ENCODE measurements at regions not wholly inside any gene's neighbourhood (a gene's known extent, or its start where the extent isn't known, plus 50 kb on each side); places are given as distances from the start of the nearest gene placed in this dataset.

DNA sequence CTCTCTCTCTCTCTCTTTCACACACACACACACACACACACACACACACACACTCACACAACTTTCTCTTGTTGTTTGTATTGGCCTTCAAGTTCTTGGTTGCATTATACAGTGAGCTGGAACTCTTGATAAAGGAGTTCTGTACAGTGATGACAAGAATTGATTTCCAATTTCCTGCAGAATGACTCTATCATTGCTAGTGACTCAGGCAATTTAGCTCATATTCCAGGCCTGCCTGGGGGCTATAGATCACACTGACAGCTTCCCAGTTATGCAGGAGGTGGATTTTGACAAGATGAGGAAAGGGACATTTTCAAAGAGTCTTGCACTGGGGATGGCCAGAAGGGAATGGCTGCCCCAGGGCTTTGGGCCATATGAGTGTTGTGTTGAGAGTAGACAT is 508.8 kb downstream of the TYW1 start:
- no peak for TF ChIP-seq POLR2A (IDR thresholded peaks at IDR 0.05)
- TF ChIP-seq, protein P1, sequence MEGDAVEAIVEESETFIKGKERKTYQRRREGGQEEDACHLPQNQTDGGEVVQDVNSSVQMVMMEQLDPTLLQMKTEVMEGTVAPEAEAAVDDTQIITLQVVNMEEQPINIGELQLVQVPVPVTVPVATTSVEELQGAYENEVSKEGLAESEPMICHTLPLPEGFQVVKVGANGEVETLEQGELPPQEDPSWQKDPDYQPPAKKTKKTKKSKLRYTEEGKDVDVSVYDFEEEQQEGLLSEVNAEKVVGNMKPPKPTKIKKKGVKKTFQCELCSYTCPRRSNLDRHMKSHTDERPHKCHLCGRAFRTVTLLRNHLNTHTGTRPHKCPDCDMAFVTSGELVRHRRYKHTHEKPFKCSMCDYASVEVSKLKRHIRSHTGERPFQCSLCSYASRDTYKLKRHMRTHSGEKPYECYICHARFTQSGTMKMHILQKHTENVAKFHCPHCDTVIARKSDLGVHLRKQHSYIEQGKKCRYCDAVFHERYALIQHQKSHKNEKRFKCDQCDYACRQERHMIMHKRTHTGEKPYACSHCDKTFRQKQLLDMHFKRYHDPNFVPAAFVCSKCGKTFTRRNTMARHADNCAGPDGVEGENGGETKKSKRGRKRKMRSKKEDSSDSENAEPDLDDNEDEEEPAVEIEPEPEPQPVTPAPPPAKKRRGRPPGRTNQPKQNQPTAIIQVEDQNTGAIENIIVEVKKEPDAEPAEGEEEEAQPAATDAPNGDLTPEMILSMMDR (IDR thresholded peaks at IDR 0.05) = no peak
- TF ChIP-seq POLR2AphosphoS5 (IDR thresholded peaks at IDR 0.05) = no peak
- no peak for TF ChIP-seq EP300 (IDR thresholded peaks at IDR 0.05)
